ENCODE measurements at regions not wholly inside any gene's neighbourhood (a gene's known extent, or its start where the extent isn't known, plus 50 kb on each side); places are given as distances from the start of the nearest gene placed in this dataset.
"Not testable (repeated sequence)": the region's sequence is repeated elsewhere in the genome, so short reads cannot be mapped to it uniquely, and the experiment has no call there.

DNA sequence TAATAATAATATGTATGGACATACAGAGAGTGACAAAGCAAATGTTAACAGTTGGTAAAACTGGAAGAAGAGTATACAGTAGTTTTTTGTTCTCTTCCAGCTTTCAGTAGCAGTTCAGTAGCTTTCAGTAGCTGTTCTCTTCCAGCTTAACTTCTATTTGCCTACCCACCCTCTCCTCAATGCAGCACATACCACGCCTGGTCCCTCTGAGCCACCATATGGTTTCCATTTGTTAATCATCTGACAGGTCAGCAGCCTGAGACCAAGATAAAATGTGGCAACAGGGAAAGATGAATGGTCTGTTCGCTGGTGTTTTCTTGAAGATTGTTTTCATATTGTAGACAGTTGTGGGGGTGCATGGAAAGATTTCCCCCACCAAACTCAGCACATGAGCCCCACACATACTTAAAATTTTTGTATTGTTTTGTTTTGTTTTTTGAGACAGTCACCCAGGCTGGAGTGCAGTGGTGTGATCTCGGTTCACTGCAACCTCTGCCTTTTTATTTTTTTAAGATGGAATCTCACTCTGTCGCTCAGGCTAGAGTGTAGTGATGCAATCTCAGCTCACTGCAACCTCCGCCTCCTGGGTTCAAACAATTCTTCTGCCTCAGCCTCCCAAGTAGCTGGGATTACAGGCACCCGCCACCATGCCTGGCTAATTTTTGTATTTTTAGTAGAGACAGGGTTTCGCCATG lies 56.8 kb downstream of the ATP6V0E2 start:
- ATAC-seq (ENCODE audit: low read depth); H3K27ac Mint-ChIP-seq; CTCF ChIA-PET; H3K4me1 Mint-ChIP-seq; POLR2A ChIA-PET; H3K36me3 Mint-ChIP-seq (ENCODE audit: low read depth); H3K27me3 Mint-ChIP-seq; H3K9me3 Mint-ChIP-seq; intact Hi-C loops (cut with micrococcal nuclease); DNase-seq; H3K4me3 Mint-ChIP-seq: not testable (repeated sequence)

DNA sequence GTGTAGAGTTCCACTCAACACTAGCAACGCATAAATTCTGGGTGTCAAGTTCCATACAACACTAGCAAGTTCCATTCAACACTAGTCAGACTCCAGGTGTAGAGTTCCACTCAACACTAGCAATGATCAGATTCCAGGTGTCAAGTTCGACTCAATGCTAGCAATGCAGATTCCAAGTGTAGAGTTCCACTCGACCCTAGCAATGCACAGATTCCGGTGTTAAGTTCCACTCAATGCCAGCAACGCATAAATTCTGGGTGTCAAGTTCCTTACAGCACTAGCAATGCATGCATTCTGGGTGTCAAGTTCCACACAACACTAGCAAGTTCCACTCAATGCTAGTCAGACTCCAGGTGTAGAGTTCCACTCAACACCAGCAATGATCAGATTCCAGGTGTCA lies 60.0 kb downstream of the ATP6V0E2 start:
- H3K4me1 Mint-ChIP-seq; CTCF ChIA-PET; DNase-seq; H3K4me3 Mint-ChIP-seq; H3K27ac Mint-ChIP-seq; intact Hi-C loops (cut with micrococcal nuclease); POLR2A ChIA-PET; H3K27me3 Mint-ChIP-seq; ATAC-seq (ENCODE audit: low read depth); H3K9me3 Mint-ChIP-seq; H3K36me3 Mint-ChIP-seq (ENCODE audit: low read depth): not testable (repeated sequence)

DNA sequence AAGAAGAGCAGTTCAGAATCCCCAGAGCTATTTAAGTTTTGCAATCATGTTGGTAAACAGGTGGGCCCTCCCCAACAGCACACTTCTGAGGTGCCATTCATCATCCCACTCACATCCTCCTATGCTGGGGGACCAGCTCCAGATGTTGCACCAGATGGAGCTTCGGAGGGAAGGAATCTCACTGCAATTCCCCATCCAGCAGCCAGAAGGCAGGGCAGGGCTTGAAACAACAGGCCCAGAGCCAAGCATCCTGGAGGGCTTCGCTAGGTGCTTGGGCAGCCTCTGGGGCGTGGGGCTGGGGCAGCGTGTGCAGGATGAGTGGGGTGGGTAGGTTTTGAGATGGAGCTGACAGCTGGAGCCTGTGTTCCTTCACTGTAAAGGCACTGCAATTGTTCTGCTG lies 73.6 kb downstream of the ATP6V0E2 start:
- intact Hi-C loops (cut with micrococcal nuclease); H3K36me3 Mint-ChIP-seq (ENCODE audit: low read depth); H3K4me1 Mint-ChIP-seq; H3K9me3 Mint-ChIP-seq; H3K27me3 Mint-ChIP-seq; H3K4me3 Mint-ChIP-seq; DNase-seq; POLR2A ChIA-PET; ATAC-seq (ENCODE audit: low read depth); H3K27ac Mint-ChIP-seq; CTCF ChIA-PET: not testable (repeated sequence)

DNA sequence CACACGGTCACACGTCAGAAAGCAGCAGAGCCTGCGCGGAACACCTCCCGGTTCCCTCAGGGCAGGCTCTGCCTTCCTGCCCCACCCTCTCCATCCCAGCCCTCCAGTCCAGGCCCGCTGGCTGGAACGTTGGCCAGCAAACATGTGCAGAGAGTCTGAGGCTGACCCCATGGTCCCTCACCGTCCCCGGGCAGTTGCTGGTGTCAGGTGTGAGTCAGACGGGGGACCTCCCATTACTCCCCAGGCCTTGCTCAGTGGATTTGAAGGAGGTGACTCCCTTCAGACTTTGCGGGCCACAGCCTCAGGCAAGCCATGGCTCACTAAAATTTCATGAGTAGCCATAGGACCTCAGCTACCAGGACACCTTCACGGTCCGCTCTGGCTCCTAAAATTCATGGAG lies 74.7 kb downstream of the ATP6V0E2 start:
- H3K27ac Mint-ChIP-seq; H3K4me3 Mint-ChIP-seq; H3K27me3 Mint-ChIP-seq; H3K9me3 Mint-ChIP-seq; CTCF ChIA-PET; H3K36me3 Mint-ChIP-seq (ENCODE audit: low read depth); DNase-seq; ATAC-seq (ENCODE audit: low read depth); intact Hi-C loops (cut with micrococcal nuclease); H3K4me1 Mint-ChIP-seq; POLR2A ChIA-PET: not testable (repeated sequence)

DNA sequence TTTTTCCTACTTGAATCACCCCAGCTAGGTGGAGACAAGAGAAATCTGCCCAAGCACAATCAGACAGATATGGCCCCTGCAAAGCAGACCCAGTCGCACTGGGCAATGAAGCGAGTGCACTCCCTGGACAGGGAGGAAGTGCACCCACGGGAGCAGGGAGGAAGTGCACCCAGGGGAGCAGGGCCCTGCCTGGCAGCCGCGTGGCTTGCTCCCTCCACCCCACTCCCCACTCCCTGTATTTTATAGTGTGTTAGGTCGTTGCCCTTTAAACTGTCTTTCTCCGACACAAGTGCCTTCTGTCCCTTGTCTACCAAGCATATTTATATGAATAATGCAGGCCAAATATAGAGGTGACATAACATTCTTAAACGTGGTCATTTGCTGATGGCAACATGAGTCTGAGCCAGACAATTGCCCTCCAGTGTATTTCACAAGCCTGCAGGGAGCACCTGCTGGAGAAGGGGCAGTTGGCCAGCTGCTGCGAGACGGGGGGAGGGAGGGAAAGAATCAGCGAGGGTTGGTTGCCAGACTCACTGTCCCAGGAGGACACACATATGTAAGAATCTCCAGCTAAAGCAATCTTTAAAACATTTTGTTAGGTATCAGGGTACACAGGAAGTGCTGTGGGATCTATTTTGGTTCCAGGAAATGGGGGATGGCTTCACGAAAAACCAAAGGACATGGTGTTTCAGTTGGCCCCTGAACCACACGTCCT lies 76.3 kb downstream of the ATP6V0E2 start:
- not testable (repeated sequence) for H3K27ac Mint-ChIP-seq; ATAC-seq (ENCODE audit: low read depth)

DNA sequence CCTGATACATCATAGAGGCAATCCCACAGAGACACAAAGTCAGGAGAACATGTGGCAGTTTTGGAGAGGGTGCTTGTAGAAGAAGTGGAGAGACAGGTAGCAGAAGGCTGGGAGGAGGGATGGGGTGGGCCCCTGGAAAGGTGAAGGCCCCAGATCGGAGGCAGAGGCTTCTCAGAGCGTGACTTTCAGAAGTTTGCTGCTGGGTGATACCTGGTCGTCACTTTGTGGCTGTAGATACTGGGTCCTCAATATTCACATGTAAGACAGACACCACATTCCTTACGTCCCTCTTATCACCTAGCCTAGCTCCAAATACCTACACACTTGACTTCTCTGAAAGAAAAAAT lies 76.8 kb downstream of the ATP6V0E2 start:
- H3K36me3 Mint-ChIP-seq (ENCODE audit: low read depth); H3K27me3 Mint-ChIP-seq; H3K27ac Mint-ChIP-seq; H3K4me1 Mint-ChIP-seq; intact Hi-C loops (cut with micrococcal nuclease); H3K4me3 Mint-ChIP-seq; DNase-seq; CTCF ChIA-PET; H3K9me3 Mint-ChIP-seq; POLR2A ChIA-PET; ATAC-seq (ENCODE audit: low read depth): not testable (repeated sequence)

More for the DNA sequence above, 76.3 kb downstream of the ATP6V0E2 start:
- H3K4me1 Mint-ChIP-seq; H3K9me3 Mint-ChIP-seq; POLR2A ChIA-PET; H3K4me3 Mint-ChIP-seq; intact Hi-C loops (cut with micrococcal nuclease); DNase-seq; H3K36me3 Mint-ChIP-seq (ENCODE audit: low read depth); H3K27me3 Mint-ChIP-seq; CTCF ChIA-PET: not testable (repeated sequence)

DNA sequence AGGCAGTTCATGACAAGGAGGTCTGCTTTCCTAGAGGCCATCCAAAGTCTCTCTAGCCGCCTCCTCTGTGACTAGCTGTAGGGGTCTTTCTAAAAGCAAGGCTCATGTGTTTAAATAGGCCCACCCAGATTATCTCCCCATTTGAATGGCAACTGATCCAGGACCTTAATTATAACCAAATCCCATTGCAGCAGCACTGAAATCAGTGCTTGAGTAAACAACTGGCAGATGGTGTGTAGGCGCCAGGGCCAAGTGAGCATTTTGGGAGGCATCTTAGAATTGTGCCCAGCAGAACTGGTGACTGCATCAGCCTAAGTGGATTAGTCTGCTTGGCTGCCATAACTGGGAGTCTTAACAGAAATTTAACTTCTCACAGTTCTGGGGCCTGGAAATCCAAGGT lies 77.8 kb downstream of the ATP6V0E2 start:
- H3K36me3 Mint-ChIP-seq (ENCODE audit: low read depth); intact Hi-C loops (cut with micrococcal nuclease); H3K27ac Mint-ChIP-seq; H3K4me3 Mint-ChIP-seq; POLR2A ChIA-PET; DNase-seq; ATAC-seq (ENCODE audit: low read depth); H3K4me1 Mint-ChIP-seq; CTCF ChIA-PET; H3K27me3 Mint-ChIP-seq; H3K9me3 Mint-ChIP-seq: not testable (repeated sequence)

DNA sequence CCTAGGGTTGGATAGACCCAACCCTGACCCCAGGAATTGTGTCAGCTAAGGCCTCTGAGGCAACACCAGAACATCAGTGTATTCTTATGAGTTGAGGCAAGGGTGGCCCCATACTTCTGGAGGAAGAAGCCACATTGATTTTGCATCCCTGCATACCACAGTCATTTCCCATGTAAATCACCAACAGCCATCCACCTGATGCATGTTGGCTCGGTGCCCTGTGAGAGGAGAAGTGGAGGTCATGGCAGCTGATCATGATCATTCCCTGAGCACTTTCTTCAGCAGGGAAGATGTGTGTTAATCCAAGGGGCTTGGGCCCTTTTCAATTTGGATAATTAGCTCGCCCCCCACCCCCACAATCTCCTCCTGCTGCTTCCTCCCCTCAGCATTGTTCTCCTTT lies 85.1 kb downstream of the ATP6V0E2 start:
- ATAC-seq (ENCODE audit: low read depth); H3K27me3 Mint-ChIP-seq; POLR2A ChIA-PET; H3K36me3 Mint-ChIP-seq (ENCODE audit: low read depth); DNase-seq; H3K27ac Mint-ChIP-seq; H3K9me3 Mint-ChIP-seq; CTCF ChIA-PET; H3K4me3 Mint-ChIP-seq; H3K4me1 Mint-ChIP-seq; intact Hi-C loops (cut with micrococcal nuclease): not testable (repeated sequence)

DNA sequence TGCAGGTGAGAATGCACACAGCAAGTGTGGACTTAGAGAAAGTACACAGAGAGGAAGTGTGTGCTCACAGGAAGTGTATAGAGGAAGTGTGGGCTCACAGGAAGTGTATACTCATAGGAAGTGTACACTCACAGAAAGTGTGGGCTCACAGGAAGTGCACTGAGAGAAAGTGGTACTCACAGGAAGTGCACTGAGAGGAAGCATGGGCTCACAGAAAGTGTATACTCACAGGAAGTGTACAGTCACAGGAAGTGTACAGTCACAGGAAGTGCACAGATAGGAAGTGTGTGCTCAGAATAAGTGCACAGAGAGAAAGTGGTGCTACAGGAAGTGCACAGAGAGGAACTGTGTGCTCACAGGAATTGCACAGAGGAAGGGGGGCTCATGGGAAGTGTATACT lies 87.1 kb downstream of the ATP6V0E2 start:
- H3K9me3 Mint-ChIP-seq; H3K36me3 Mint-ChIP-seq (ENCODE audit: low read depth); DNase-seq; H3K4me1 Mint-ChIP-seq; CTCF ChIA-PET; intact Hi-C loops (cut with micrococcal nuclease); H3K4me3 Mint-ChIP-seq; H3K27me3 Mint-ChIP-seq; POLR2A ChIA-PET: not testable (repeated sequence)
- H3K27ac Mint-ChIP-seq: peak overlapping the region; percentile 71
- ATAC-seq (ENCODE audit: low read depth): peak; percentile 21

DNA sequence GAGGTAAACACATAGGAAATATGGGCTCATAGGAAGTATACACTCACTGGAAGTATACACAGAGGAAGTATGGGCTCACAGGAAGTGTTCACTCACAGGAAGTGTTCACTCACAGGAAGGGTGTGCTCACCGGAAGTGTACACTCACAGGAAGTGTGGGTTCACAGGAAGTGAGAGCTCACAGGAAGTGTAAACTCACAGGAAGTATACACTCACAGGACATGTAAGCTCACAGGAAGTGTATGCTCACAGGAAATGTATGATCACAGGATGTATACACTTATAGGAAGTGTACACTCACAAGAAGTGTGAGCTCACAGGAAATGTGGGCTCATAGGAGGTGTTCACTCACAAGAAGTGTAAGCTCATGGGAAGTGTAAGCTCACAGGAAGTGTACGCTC lies 88.1 kb downstream of the ATP6V0E2 start:
- CTCF ChIA-PET; H3K36me3 Mint-ChIP-seq (ENCODE audit: low read depth); H3K27me3 Mint-ChIP-seq; H3K4me3 Mint-ChIP-seq; intact Hi-C loops (cut with micrococcal nuclease); POLR2A ChIA-PET; DNase-seq; H3K9me3 Mint-ChIP-seq; H3K4me1 Mint-ChIP-seq: not testable (repeated sequence)
- peak; percentile 28 for ATAC-seq (ENCODE audit: low read depth)
- H3K27ac Mint-ChIP-seq: peak overlapping the region; percentile 59

DNA sequence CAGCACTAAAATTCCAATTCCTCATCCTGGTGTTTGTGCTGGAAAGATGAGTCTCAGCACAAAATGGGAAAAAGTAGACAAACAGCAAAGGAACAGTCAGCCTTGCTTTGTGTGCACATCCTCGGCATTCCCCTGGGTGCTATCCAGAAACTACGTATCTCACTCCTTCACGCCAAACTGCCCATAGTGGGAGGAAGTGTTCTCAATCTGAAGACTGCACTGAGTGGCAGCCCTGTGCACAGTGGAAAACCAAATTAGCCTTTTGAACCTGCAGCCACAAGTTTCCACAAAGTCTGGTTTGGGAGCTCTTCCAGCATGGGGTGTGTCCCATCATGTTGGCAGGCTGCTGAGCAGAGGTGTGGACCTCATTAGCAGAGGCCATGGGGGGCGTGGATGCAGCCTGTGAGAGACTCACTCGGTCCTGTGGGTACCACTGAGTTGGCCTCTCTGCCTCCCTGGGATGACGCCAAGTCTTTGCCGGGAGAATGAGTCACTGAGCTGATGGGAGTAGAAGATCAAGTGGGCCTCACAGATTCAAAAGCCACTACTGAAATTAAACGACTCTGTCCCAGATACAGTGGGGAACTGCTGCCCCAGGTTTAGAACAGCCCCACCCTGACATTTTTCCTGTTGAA lies 89.0 kb downstream of the ATP6V0E2 start:
- DNase-seq; ATAC-seq (ENCODE audit: low read depth); intact Hi-C loops (cut with micrococcal nuclease); H3K36me3 Mint-ChIP-seq (ENCODE audit: low read depth); H3K4me3 Mint-ChIP-seq; H3K9me3 Mint-ChIP-seq; H3K27me3 Mint-ChIP-seq; POLR2A ChIA-PET; H3K27ac Mint-ChIP-seq; H3K4me1 Mint-ChIP-seq; CTCF ChIA-PET: not testable (repeated sequence)

DNA sequence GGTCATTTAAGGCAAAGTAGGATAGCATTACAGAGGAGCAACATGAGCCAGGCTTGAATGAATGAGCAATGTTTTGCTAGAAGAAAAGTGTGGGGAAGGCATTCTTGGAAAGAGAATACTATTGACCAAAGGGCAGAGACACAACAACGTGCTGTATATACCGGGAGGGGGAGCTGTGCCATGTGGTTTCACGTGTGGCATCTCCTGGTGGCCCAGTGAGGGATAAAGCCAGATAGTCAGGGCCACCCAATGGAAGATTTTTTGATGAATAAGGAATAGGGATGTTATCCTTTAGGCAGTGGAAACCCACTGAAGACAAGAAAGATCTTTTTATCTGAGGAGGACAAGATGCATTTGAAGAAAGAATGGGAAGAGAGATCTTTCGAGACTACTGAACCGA lies 90.2 kb downstream of the ATP6V0E2 start:
- H3K9me3 Mint-ChIP-seq; DNase-seq; POLR2A ChIA-PET; H3K27me3 Mint-ChIP-seq; intact Hi-C loops (cut with micrococcal nuclease); ATAC-seq (ENCODE audit: low read depth); H3K27ac Mint-ChIP-seq; CTCF ChIA-PET; H3K4me1 Mint-ChIP-seq; H3K4me3 Mint-ChIP-seq; H3K36me3 Mint-ChIP-seq (ENCODE audit: low read depth): not testable (repeated sequence)
